ENCODE measurements at regions not wholly inside any gene's neighbourhood (a gene's known extent, or its start where the extent isn't known, plus 50 kb on each side); places are given as distances from the start of the nearest gene placed in this dataset.

- TF ChIP-seq CTCF (IDR thresholded peaks at IDR 0.05) (no peak), POLR2A (IDR thresholded peaks at IDR 0.05) (no peak), EP300 (IDR thresholded peaks at IDR 0.05) (no peak)
Observed at GRCh38 chr4:159422626-159423025, 319.7 kb downstream of the RAPGEF2 start.

All from ovary (tissue), 3 donors.